ENCODE measurements at regions not wholly inside any gene's neighbourhood (a gene's known extent, or its start where the extent isn't known, plus 50 kb on each side); places are given as distances from the start of the nearest gene placed in this dataset.
"Not testable (repeated sequence)": the region's sequence is repeated elsewhere in the genome, so short reads cannot be mapped to it uniquely, and the experiment has no call there.

- DNase-seq (ENCODE audit: extremely low read depth in 1 of 11, low read depth in 9 of 11, low spot score in 4 of 11), result no peak
Measured at GRCh38 chr3:8421267-8421666, 80.4 kb upstream of the LMCD1 start.

DNA sequence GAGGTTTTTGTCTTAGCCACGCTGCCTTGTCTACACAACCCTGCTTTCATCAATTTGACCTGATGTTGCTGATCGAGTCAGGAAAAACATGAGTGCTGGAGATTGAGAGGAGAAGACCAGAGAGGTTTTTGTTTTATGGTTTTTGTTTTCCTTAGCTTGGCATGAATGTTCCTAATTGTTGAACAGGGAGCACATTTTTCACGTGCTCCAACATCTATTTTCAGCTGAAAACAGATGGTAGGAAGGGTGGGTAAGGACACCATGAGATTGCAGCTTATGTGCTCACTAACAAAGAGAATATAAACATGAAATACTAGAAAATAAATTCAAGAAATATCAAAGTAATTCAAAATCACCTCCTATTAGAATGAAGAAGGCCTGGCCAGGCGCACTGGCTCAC lies 79.9 kb upstream of the LMCD1 start:
- no peak for DNase-seq (ENCODE audit: extremely low read depth in 1 of 11, low read depth in 9 of 11, low spot score in 4 of 11)

DNA sequence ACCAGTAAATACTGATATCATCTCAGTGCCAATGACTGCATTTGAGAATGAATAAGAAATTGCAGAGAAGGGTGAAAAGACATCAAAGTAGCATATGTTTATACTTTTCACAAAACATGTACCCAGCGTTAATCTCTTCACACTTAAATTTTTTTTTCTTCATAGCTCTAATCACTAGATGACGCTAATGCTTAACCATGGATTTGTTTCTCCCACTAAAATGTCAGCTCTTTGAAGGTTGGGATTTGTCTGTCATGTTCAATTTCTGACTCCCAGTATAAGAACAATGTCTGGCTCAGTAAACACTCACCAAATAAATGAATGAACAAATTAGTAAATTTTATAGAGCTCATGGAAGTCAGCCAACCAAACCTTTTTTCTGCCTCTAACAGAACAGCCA lies 78.3 kb upstream of the LMCD1 start:
- no peak for DNase-seq (ENCODE audit: extremely low read depth in 1 of 11, low read depth in 9 of 11, low spot score in 4 of 11)

DNA sequence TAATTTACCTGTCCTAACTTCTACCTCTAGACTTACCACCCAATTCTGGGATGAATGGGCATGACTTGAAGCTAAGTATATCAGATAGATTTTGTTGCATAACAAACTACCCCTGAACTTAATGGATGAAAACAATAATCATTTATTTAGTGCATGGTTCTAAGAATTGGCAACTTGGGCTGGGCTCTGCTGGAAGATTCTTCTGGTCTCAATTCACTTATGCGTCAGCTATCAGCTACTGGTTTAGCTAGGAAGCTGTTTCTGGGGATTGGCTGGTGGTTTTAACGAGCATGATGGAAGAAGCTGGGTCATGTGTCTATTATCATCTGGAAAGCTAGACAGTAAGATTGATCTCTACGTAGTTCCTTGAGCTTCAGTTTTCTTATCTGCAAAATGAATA lies 77.3 kb upstream of the LMCD1 start:
- no peak for DNase-seq (ENCODE audit: extremely low read depth in 1 of 11, low read depth in 9 of 11, low spot score in 4 of 11)

GRCh38 chr3:8436661-8437287 lies 64.8 kb upstream of the LMCD1 start:
- no peak for DNase-seq (ENCODE audit: extremely low read depth in 1 of 11, low read depth in 9 of 11, low spot score in 4 of 11)

- no peak for DNase-seq (ENCODE audit: extremely low read depth in 1 of 11, low read depth in 9 of 11, low spot score in 4 of 11)
Measured at GRCh38 chr3:8438507-8439079, 63.0 kb upstream of the LMCD1 start.

DNA sequence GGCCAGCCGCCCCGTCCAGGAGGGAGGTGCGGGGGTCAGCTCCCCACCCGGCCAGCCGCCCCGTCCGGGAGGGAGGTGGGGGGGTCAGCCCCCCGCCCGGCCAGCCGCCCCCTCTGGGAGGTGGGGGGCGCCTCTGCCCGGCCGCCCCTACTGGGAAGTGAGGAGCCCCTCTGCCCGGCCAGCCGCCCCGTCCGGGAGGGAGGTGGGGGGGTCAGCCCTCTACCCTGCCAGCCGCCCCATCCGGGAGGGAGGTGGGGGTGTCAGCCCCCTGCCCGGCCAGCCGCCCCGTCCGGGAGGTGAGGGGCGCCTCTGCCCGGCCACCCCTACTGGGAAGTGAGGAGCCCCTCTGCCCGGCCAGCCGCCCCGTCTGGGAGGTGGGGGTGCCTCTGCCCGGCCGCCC lies 61.5 kb upstream of the LMCD1 start:
- not testable (repeated sequence) for DNase-seq (ENCODE audit: extremely low read depth in 1 of 11, low read depth in 9 of 11, low spot score in 4 of 11)

GRCh38 chr3:8441969-8442559 lies 59.6 kb upstream of the LMCD1 start:
- DNase-seq (ENCODE audit: extremely low read depth in 1 of 11, low read depth in 9 of 11, low spot score in 4 of 11), result peak; percentile 50 to 80 (median 68)

- DNase-seq (ENCODE audit: extremely low read depth in 1 of 11, low read depth in 9 of 11, low spot score in 4 of 11), result no peak
Measured at GRCh38 chr3:8442993-8443650, 58.5 kb upstream of the LMCD1 start.

DNA sequence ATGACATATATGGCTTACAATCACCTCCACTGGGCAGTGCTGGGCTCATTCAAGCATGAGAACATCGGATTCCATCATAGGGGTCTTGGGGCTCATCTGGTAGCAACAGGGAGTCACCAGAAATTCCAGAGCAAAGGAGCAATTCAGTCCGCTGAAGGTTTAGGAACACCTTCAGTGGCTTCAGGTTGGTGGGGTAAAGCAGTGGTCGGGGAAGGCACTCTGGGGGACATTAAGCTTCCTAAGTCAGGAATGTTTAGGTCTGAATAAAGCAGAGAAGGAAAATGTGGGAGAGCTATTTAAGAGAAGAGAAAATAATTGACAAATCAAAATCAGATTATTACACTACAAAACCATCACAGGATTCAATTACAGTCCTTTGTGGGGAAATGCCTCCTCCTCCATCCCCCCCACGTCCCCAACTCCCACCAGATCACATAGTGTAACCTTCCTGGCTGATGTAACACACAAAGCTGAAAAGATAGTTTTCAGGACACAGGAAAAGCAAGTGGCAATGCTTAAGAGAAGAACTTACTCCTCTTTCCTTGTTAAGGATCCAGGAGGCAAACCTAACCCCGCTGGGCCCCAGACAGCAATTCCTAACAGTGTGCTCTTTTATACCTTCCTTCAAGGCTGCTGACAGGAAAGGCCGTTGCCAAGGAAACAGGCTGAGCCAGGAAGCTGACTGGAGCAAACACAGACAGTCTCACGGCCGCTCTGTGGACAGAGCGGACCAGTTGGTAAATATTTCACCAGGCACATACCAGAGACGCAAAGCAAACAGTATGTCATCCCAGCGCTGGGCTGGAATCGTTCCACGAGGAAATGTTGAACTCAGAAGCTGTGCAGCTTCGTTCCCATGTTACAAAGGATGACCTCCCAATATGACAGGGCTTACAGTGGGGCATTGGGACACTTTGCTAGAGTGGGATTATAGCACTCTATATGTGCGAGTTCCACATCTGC lies 57.5 kb upstream of the LMCD1 start:
- peak; percentile 78 to 94 (median 85) for DNase-seq (ENCODE audit: extremely low read depth in 1 of 11, low read depth in 9 of 11, low spot score in 4 of 11)

DNA sequence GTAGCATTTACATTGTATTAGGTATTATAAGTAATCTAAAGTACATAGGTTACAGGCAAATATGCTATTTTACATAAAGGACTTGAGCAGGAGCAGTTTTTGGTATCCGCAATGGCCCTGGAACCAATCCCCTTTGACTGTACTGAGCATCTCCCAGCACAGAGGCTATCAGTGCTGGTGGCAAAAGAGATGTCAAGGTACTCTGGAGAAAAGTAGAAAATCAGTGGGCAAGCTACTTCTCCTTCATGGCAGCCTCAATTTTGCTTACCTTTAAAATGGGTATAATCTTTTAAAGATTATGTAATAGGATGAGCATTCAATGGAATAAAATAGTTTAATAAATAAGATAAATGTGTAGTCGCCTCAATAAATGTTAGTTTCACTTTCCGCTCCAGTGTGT lies 56.7 kb upstream of the LMCD1 start:
- DNase-seq (ENCODE audit: extremely low read depth in 1 of 11, low read depth in 9 of 11, low spot score in 4 of 11), result no peak

DNA sequence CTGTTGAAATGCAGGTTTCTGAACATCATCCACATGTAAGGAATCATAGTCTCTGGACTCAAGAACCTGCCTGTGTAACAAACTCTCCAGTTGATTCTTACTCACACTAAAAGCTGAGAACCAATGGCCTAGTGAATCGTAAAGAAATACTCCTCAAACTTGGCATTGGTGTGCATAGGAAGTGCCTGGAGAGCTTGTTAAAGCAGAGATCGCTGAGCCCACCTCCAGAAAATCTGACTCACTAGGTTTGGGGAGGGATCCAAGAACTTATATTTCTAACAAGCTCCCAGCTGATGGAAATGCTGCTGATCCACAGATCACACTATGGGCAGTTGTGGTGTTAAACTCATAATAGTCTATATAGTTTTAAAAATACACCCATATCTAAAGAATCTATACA lies 55.8 kb upstream of the LMCD1 start:
- DNase-seq (ENCODE audit: extremely low read depth in 1 of 11, low read depth in 9 of 11, low spot score in 4 of 11), result no peak

DNA sequence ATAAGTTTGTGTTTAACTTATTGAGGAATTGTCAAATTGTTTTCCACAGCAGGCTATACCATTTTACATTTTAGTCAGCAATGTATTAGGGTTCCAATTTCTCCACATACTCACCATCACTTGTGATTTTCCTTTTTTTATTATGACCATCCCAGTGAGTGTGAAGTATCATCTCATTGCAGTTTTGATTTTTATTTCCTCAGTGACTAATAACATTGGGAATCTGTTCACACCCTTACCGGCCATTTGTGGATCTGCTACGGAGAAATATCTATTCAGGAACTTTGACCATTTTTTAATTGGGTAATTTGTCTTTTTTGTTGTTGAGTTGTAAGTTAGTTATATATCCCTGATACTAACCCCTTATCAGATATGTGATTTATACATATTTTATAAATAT lies 54.8 kb upstream of the LMCD1 start:
- no peak for DNase-seq (ENCODE audit: extremely low read depth in 1 of 11, low read depth in 9 of 11, low spot score in 4 of 11)

GRCh38 chr3:8450618-8451017 lies 51.0 kb upstream of the LMCD1 start:
- no peak for DNase-seq (ENCODE audit: extremely low read depth in 1 of 11, low read depth in 9 of 11, low spot score in 4 of 11)

- DNase-seq (ENCODE audit: extremely low read depth in 1 of 11, low read depth in 9 of 11, low spot score in 4 of 11), result no peak
Measured at GRCh38 chr3:8451696-8452095, 49.9 kb upstream of the LMCD1 start.
